GM12891 (cell line): ENCODE measurements at regions not wholly inside any gene's neighbourhood (a gene's known extent, or its start where the extent isn't known, plus 50 kb on each side); places are given as distances from the start of the nearest gene placed in this dataset.

Experiments used
- SPI1 ChIP-seq: IDR thresholded peaks from 2 replicates; pipeline ENCODE4 v1.6.1; 2011; ENCODE audit warnings: low read depth, low read length, control low read depth
- TAF1 ChIP-seq: IDR thresholded peaks from 2 replicates; pipeline ENCODE4 v1.6.1; 2011; ENCODE audit warnings: low read depth, low read length, control low read depth

DNA sequence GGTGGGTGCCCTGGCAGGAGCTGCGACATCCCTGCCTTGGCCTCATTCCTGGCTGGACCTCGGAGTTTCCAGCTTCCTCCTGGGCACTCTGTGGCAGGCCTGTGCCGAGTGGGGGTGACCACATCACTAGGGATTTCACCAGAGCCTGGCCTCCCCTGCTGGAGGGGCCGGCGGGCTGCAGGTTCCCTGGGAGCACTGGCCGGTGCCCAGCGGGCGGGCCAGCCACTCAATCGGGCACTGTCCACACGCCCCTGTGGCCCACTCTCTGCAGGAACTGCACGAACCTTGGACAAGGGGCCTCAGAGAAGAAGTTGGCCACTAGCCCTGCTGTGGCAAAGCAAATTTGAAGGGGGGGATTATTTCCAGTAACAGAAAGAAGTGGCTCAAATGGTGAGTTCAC, 110.7 kb upstream of the APCDD1 start:
- TF ChIP-seq SPI1 (no peak), TAF1 (no peak)
